Transverse colon (tissue), 4 donors: ENCODE measurements at regions not wholly inside any gene's neighbourhood (a gene's known extent, or its start where the extent isn't known, plus 50 kb on each side); places are given as distances from the start of the nearest gene placed in this dataset.

Source experiments
- DNase-seq: peaks from one replicate; pipeline ENCODE4 v3.0.0-alpha.2; 2019
- H3K27ac ChIP-seq, 4 donors: fragments of 200-600 bp; sonication (generic); 2 replicates each; pipeline ENCODE4 v1.5.1; 2016 to 2018; ENCODE audit warnings: inconsistent platforms in 4 of 4
- H3K27me3 ChIP-seq: fragments of 200-600 bp; sonication (generic); 2 replicates; pipeline ENCODE4 v1.5.1; 2017; ENCODE audit warnings: inconsistent platforms
- H3K36me3 ChIP-seq, 4 donors: fragments of 200-600 bp; sonication (generic); 2 replicates each; pipeline ENCODE4 v1.5.1; 2017 to 2019; ENCODE audit warnings: inconsistent platforms in 4 of 4
- H3K4me1 ChIP-seq, 4 donors: fragments of 200-600 bp; sonication (generic); 2 replicates each; pipeline ENCODE4 v1.5.1; 2017 to 2020; ENCODE audit warnings: inconsistent platforms in 4 of 4
- H3K4me3 ChIP-seq, 4 donors: fragments of 200-600 bp; sonication (generic); 1 replicate in 1 of 4; 2 replicates in 3 of 4; pipeline versions ENCODE4 v1.5.1 to v1.6.1; 2017 to 2019; ENCODE audit warnings: inconsistent platforms in 4 of 4
- H3K9me3 ChIP-seq, 2 donors: fragments of 200-600 bp; sonication (generic); 2 replicates each; pipeline ENCODE4 v1.5.1; 2017 to 2019; ENCODE audit warnings: inconsistent platforms in 2 of 2
- EP300 ChIP-seq: sonication (generic); formaldehyde crosslinking; IDR thresholded peaks from one replicate; pipeline ENCODE4 v1.6.1; 2017; ENCODE audit warnings: antibody characterized with exemption, low read depth
- POLR2A ChIP-seq: fragments of 450-650 bp; IDR thresholded peaks from one replicate; pipeline ENCODE4 v1.6.1; 2016; ENCODE audit warnings: antibody characterized with exemption, mild to moderate bottlenecking, moderate library complexity
- POLR2AphosphoS5 ChIP-seq, 3 donors: sonication (generic); formaldehyde crosslinking; IDR thresholded peaks; one replicate each; pipeline ENCODE4 v1.6.1; 2016; ENCODE audit warnings: antibody characterized with exemption in 3 of 3
- WGBS, 2 donors: methylation state at CpG; one replicate each; pipeline ENCODE4 v1.1.5; 2018; ENCODE audit warnings: low coverage in 1 of 2; 5-methylcytosine and 5-hydroxymethylcytosine counted together
- in situ Hi-C, 4 donors: fragments of 200-750 bp; cut with MboI; loops; one replicate each; pipeline versions ENCODE4 v1.15.0 to v1.15.1; 2017; ENCODE audit warnings: low sequenced_read_pairs in 3 of 4, low pct_ligation_motif_present in 1 of 4, low pct_unique_long_range_greater_than_20kb in 1 of 4
- intact Hi-C: fragments of 100-400 bp; cut with DNase I; formaldehyde crosslinking; loops from one replicate; pipeline ENCODE4 v1.15.1; 2023; ENCODE audit warnings: low total_unique reads
- TF ChIP-seq, protein P1 (sequence below), 5 experiments: fragments of 200-600 bp in 3 of 5; fragments of 450-650 bp in 2 of 5; sonication (generic) in 3 of 5; IDR thresholded peaks; 1 replicate in 2 of 5; 2 replicates in 3 of 5; pipeline ENCODE4 v1.5.1; 2016 to 2017; ENCODE audit warnings: antibody characterized with exemption in 5 of 5, inconsistent platforms in 3 of 5, mild to moderate bottlenecking in 2 of 5, moderate library complexity in 1 of 5

DNA sequence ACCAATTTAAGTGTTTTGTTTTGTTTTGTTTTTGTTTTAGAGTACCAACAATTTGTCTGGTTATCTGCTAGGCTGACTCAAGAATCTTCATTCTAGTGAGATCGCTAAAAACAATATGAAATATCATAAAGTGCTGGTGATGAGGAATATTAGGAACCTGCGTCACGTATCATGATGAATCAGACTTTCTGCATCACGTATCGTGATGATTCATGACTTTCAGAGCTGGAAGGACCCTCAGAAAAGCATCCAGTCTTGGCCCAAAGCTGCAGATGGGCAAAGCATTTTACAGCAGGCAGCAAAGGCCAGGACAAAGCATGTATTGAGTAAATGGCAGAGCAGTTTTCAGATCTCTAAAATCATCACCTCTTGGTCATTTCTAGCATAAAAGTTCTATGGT lies 278.0 kb upstream of the BOD1L1 start:
- H3K27me3 ChIP-seq = no peaks in the 10 kb centered on the region
- H3K27ac ChIP-seq = no peak overlapping the region
- 93 to 100% methylated on average over 5 of the region's 5 CpGs for WGBS, 2 donors
- intact Hi-C loops (no loop called here), in situ Hi-C loops (no loop called here)
- DNase-seq = no peak
- no peaks in the 10 kb centered on the region for H3K4me1 ChIP-seq
- no peaks in the 10 kb centered on the region for H3K36me3 ChIP-seq
- TF ChIP-seq EP300 = no peak
- TF ChIP-seq POLR2AphosphoS5 (IDR thresholded peaks at IDR 0.05) = no peak
- TF ChIP-seq, protein P1, sequence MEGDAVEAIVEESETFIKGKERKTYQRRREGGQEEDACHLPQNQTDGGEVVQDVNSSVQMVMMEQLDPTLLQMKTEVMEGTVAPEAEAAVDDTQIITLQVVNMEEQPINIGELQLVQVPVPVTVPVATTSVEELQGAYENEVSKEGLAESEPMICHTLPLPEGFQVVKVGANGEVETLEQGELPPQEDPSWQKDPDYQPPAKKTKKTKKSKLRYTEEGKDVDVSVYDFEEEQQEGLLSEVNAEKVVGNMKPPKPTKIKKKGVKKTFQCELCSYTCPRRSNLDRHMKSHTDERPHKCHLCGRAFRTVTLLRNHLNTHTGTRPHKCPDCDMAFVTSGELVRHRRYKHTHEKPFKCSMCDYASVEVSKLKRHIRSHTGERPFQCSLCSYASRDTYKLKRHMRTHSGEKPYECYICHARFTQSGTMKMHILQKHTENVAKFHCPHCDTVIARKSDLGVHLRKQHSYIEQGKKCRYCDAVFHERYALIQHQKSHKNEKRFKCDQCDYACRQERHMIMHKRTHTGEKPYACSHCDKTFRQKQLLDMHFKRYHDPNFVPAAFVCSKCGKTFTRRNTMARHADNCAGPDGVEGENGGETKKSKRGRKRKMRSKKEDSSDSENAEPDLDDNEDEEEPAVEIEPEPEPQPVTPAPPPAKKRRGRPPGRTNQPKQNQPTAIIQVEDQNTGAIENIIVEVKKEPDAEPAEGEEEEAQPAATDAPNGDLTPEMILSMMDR (IDR thresholded peaks at IDR 0.05) = no peak
- no peak for TF ChIP-seq POLR2A
- H3K9me3 ChIP-seq = no peaks in the 10 kb centered on the region
- no peak overlapping the region for H3K4me3 ChIP-seq

DNA sequence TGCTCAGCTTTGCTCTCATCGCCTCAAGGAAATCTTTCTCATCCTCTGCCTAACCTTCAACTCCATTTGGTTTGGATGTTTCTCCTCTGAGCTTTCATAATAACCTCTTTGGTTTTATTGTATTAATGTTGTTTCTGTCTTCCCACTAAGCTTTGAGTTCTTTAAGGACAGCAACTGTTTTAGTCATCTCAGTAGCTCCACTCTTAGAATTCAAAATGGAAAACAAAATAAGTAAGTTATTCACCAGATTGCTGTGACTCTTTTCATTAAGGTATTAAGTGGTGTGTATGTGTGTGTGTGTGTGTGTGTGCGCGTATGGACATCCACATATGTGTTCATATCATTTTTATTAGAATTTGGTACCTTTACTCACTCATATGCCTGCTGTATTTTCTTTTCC lies 279.2 kb upstream of the BOD1L1 start:
- DNase-seq = no peak
- no peaks in the 10 kb centered on the region for H3K36me3 ChIP-seq
- H3K27me3 ChIP-seq = no peaks in the 10 kb centered on the region
- no peaks in the 10 kb centered on the region for H3K4me1 ChIP-seq
- TF ChIP-seq, protein P1 (IDR thresholded peaks at IDR 0.05) = no peak
- no peak for TF ChIP-seq POLR2AphosphoS5 (IDR thresholded peaks at IDR 0.05)
- TF ChIP-seq EP300 = no peak
- no peak for TF ChIP-seq POLR2A
- in situ Hi-C loops (no loop called here), intact Hi-C loops (no loop called here)
- no peak overlapping the region for H3K27ac ChIP-seq
- H3K9me3 ChIP-seq = no peaks in the 10 kb centered on the region
- whole genome bisulfite sequencing, 2 donors = 89 to 92% methylated on average over 3 of the region's 3 CpGs
- no peak overlapping the region for H3K4me3 ChIP-seq

DNA sequence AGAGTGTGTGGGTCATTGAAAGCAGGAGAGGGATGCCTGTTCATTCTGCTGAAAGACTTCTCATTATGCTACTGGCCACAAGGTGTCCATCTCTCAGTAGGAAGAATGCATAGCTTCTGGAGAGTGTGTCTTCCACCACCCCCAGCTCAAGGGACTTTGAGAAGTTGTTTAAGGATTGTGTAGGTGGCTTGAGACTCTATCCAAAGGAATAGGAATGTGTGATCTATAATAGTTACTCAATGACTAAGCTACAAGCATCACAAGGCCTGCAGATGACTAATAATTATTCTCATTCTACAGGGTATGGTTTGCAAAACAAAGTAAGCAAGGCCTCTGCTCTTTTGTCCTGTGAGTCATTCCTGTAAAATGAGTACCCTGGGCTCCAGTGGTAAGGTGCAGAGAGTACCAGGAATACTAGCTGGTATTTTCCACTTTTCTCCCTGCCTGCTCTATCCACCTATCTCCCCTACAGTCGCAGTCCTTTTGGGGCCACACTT lies 279.8 kb upstream of the BOD1L1 start:
- Histone ChIP-seq H3K27ac (no peak overlapping the region), H3K9me3 (no peaks in the 10 kb centered on the region), H3K27me3 (no peaks in the 10 kb centered on the region), H3K36me3 (no peaks in the 10 kb centered on the region), H3K4me3 (no peak overlapping the region), H3K4me1 (no peaks in the 10 kb centered on the region)
- DNase-seq = no peak
- TF ChIP-seq POLR2A = no peak
- WGBS, 2 donors = 86% methylated on average over 1 of the region's 1 CpG; no CpG with 5 or more reads in 1 of the 2 donors
- in situ Hi-C loops = no loop called here
- intact Hi-C loops = no loop called here

DNA sequence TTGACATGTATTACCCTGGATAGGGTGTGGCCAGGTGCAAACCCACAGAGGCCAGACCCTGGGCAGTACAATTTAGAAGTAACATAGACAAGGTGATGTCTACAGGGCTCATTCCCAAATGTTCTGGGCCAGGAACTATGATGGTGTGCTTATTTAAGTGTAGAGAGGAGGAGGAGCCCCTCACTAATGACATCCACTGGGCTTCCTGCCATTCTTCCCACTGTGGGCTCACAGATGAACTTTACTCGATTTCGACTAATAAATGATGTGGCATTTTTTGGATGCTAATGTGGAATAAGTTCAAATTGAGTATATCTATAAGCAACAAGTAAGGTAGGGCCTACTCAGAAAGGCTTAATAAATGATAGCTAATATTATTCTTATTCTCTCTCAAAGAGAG lies 280.9 kb upstream of the BOD1L1 start:
- WGBS, 2 donors = 93 to 95% methylated on average over 2 of the region's 2 CpGs
- TF ChIP-seq POLR2AphosphoS5 (IDR thresholded peaks at IDR 0.05) = no peak
- no peak for TF ChIP-seq EP300
- no peak for TF ChIP-seq POLR2A
- TF ChIP-seq, protein P1 (IDR thresholded peaks at IDR 0.05) = no peak
- DNase-seq = no peak
- in situ Hi-C loops = no loop called here
- no peaks in the 10 kb centered on the region for H3K4me1 ChIP-seq
- intact Hi-C loops = no loop called here
- no peak overlapping the region for H3K4me3 ChIP-seq
- no peaks in the 10 kb centered on the region for H3K9me3 ChIP-seq
- H3K36me3 ChIP-seq = no peaks in the 10 kb centered on the region
- no peaks in the 10 kb centered on the region for H3K27me3 ChIP-seq
- no peak overlapping the region for H3K27ac ChIP-seq

DNA sequence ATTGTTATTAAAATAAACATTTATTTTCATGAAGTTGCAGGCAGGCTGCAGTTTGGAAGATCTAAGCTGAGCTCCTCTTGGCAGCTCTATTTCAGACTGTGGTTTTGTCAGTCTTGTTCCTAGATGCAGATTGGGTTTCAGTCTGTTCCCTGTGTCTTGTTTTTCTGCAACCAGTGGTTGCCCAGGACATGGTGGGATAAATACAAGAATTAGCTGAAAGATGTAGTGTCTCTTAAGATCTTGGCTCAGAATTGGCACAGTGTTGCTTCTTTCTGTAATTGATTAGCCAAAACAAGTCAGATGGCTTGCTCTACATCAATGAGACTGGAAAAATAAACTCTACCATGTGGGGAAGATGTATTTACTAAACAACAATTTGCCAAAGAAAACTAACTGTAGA lies 283.0 kb upstream of the BOD1L1 start:
- TF ChIP-seq POLR2AphosphoS5 (IDR thresholded peaks at IDR 0.05) (no peak), POLR2A (no peak), EP300 (no peak)
- TF ChIP-seq, protein P1 (IDR thresholded peaks at IDR 0.05) = no peak
- no peak for DNase-seq
- H3K4me1 ChIP-seq = no peaks in the 10 kb centered on the region
- no peaks in the 10 kb centered on the region for H3K9me3 ChIP-seq
- no peaks in the 10 kb centered on the region for H3K27me3 ChIP-seq
- no peaks in the 10 kb centered on the region for H3K36me3 ChIP-seq
- in situ Hi-C loops (no loop called here), intact Hi-C loops (no loop called here)
- H3K4me3 ChIP-seq = no peak overlapping the region
- H3K27ac ChIP-seq = no peak overlapping the region
